Ishikawa (cell line): ENCODE measurements at regions not wholly inside any gene's neighbourhood (a gene's known extent, or its start where the extent isn't known, plus 50 kb on each side); places are given as distances from the start of the nearest gene placed in this dataset.

ENCODE experiments used
- CEBPB ChIP-seq: IDR thresholded peaks from 2 replicates; pipeline ENCODE4 v1.6.1; 2012
- CREB1 ChIP-seq: IDR thresholded peaks from 2 replicates; pipeline ENCODE4 v1.6.1; 2012; ENCODE audit warnings: low read depth
- EGR1 ChIP-seq: IDR thresholded peaks from 2 replicates; pipeline ENCODE4 v1.6.1; 2012
- EP300 ChIP-seq: IDR thresholded peaks from 2 replicates; pipeline ENCODE4 v1.6.1; 2012; ENCODE audit warnings: borderline replicate concordance
- FOXM1 ChIP-seq: IDR thresholded peaks from 2 replicates; pipeline ENCODE4 v1.6.1; 2012; ENCODE audit warnings: low read depth, borderline replicate concordance
- NFIC ChIP-seq: IDR thresholded peaks from 2 replicates; pipeline ENCODE4 v1.6.1; 2012
- RAD21 ChIP-seq: IDR thresholded peaks from 2 replicates; pipeline ENCODE4 v1.6.1; 2012; ENCODE audit warnings: low read depth
- TAF1 ChIP-seq: IDR thresholded peaks from 2 replicates; pipeline ENCODE4 v1.6.1; 2012; ENCODE audit warnings: low read depth, mild to moderate bottlenecking
- TCF12 ChIP-seq: IDR thresholded peaks from 2 replicates; pipeline ENCODE4 v1.6.1; 2012; ENCODE audit warnings: low read depth
- TEAD4 ChIP-seq: IDR thresholded peaks from 2 replicates; pipeline ENCODE4 v1.6.1; 2012
- YY1 ChIP-seq: IDR thresholded peaks from 2 replicates; pipeline ENCODE4 v1.6.1; 2012; ENCODE audit warnings: low read depth
- ZBTB7A ChIP-seq: IDR thresholded peaks from 2 replicates; pipeline ENCODE4 v1.6.1; 2012; ENCODE audit warnings: low read depth
- TF ChIP-seq, protein P1 (sequence below): IDR thresholded peaks from 2 replicates; pipeline ENCODE4 v1.6.1; 2012; ENCODE audit warnings: low read depth, mild to moderate bottlenecking
- TF ChIP-seq, protein P2 (sequence below): IDR thresholded peaks from 2 replicates; pipeline ENCODE4 v1.6.1; 2012
- TF ChIP-seq, protein P3 (sequence below): IDR thresholded peaks from 2 replicates; pipeline ENCODE4 v1.6.1; 2012

DNA sequence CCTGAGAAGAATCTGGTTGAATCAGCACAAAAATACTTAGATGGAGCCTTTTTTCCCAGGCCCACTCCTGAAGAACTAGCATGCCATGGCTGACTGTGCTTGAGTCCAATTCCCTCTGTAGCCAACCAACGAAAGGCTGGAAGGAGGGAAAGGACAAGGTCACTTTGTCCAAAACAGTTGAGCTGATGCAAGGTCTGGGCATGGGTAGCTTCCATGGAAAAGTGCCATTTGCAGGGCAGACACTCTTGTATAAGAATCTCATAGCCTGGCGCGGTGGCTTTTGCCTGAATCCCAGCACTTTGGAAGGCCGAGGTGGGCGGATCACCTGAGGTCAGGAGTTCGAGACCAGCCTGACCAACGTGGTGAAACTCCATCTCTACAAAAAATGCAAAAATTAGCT is 125.0 kb upstream of the LGSN start:
- TF ChIP-seq ZBTB7A (no peak), TCF12 (no peak), CREB1 (no peak), YY1 (no peak), RAD21 (no peak), TEAD4 (no peak), NFIC (no peak), CEBPB (no peak), EP300 (no peak), TAF1 (no peak), EGR1 (no peak), FOXM1 (no peak)
- TF ChIP-seq, protein P1, sequence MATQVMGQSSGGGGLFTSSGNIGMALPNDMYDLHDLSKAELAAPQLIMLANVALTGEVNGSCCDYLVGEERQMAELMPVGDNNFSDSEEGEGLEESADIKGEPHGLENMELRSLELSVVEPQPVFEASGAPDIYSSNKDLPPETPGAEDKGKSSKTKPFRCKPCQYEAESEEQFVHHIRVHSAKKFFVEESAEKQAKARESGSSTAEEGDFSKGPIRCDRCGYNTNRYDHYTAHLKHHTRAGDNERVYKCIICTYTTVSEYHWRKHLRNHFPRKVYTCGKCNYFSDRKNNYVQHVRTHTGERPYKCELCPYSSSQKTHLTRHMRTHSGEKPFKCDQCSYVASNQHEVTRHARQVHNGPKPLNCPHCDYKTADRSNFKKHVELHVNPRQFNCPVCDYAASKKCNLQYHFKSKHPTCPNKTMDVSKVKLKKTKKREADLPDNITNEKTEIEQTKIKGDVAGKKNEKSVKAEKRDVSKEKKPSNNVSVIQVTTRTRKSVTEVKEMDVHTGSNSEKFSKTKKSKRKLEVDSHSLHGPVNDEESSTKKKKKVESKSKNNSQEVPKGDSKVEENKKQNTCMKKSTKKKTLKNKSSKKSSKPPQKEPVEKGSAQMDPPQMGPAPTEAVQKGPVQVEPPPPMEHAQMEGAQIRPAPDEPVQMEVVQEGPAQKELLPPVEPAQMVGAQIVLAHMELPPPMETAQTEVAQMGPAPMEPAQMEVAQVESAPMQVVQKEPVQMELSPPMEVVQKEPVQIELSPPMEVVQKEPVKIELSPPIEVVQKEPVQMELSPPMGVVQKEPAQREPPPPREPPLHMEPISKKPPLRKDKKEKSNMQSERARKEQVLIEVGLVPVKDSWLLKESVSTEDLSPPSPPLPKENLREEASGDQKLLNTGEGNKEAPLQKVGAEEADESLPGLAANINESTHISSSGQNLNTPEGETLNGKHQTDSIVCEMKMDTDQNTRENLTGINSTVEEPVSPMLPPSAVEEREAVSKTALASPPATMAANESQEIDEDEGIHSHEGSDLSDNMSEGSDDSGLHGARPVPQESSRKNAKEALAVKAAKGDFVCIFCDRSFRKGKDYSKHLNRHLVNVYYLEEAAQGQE, result no peak
- TF ChIP-seq, protein P2, sequence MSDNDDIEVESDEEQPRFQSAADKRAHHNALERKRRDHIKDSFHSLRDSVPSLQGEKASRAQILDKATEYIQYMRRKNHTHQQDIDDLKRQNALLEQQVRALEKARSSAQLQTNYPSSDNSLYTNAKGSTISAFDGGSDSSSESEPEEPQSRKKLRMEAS, result no peak
- TF ChIP-seq, protein P3, sequence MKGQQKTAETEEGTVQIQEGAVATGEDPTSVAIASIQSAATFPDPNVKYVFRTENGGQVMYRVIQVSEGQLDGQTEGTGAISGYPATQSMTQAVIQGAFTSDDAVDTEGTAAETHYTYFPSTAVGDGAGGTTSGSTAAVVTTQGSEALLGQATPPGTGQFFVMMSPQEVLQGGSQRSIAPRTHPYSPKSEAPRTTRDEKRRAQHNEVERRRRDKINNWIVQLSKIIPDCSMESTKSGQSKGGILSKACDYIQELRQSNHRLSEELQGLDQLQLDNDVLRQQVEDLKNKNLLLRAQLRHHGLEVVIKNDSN, result no peak

DNA sequence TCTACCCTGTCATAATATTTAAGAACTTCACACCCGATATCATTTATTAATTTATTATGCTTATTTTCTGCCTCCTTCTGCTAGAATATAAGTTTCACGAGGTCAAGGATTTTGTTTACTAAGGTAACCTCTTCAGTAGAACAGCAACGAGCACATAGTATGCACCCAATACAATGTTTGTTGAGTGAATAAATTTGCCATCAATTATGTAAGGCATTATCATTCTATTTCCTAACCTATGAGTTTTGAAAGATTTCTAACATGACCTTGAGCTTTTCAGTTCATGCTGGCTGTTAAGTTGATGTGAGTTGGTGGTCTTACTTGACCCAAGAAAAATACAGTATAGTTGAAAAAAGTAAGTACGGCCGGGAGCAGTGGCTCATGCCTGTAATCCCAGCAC is 125.9 kb upstream of the LOC128125822 start:
- no peak for TF ChIP-seq RAD21
- no peak for TF ChIP-seq NFIC
- TF ChIP-seq TCF12, result no peak

DNA sequence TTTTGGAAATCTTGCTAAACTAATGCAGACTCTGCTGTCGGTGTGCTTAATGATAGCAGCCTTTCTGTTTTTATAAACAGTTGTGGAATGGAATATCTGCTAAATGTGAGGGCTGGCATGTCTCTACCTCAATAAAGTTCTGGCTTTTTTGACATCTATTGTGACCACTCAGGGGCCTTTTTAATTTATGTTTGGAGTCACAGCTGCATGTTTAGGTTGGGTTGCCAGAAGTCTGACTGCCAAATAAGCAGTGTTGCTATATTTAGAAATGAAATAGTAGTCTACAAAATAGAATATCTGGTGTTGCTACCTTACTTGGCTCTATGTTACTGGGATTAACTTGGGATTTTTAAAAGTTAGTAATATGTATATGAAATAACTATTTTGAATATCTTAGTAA is 125.1 kb upstream of the LOC128125822 start:
- TF ChIP-seq, protein P3, result no peak
- TF ChIP-seq, protein P2, result no peak
- TF ChIP-seq RAD21 (no peak), ZBTB7A (no peak), TAF1 (no peak), FOXM1 (no peak), NFIC (no peak), CEBPB (no peak), EP300 (no peak), YY1 (no peak), EGR1 (no peak), TCF12 (no peak), CREB1 (no peak), TEAD4 (no peak)
- TF ChIP-seq, protein P1, result no peak

DNA sequence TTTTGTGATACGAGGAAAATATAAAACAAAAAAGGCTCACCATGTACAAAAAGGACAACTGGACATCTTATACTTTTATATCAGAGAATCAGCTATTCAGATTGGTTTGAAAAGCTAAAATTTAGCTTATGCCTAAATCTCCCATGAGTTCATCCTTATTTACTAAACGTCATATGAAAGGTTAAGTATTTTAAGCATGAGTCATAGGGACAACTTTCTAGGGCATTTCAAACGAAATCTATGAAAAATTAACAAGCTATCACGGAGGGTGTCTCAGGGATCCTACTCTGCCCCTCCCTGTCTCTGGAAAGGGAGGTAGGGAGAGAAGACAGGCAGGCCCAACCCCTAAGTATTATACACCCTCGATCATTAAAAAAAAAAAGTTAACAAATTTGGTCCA is 124.1 kb upstream of the LOC128125822 start:
- TF ChIP-seq ZBTB7A (no peak), EGR1 (no peak), CREB1 (no peak), RAD21 (no peak), NFIC (no peak), TEAD4 (no peak), TAF1 (no peak), CEBPB (no peak), EP300 (no peak), YY1 (no peak), FOXM1 (no peak), TCF12 (no peak)
- TF ChIP-seq, protein P1, result no peak
- TF ChIP-seq, protein P2, result no peak
- TF ChIP-seq, protein P3, result no peak
